ENCODE measurements at regions not wholly inside any gene's neighbourhood (a gene's known extent, or its start where the extent isn't known, plus 50 kb on each side); places are given as distances from the start of the nearest gene placed in this dataset.

DNA sequence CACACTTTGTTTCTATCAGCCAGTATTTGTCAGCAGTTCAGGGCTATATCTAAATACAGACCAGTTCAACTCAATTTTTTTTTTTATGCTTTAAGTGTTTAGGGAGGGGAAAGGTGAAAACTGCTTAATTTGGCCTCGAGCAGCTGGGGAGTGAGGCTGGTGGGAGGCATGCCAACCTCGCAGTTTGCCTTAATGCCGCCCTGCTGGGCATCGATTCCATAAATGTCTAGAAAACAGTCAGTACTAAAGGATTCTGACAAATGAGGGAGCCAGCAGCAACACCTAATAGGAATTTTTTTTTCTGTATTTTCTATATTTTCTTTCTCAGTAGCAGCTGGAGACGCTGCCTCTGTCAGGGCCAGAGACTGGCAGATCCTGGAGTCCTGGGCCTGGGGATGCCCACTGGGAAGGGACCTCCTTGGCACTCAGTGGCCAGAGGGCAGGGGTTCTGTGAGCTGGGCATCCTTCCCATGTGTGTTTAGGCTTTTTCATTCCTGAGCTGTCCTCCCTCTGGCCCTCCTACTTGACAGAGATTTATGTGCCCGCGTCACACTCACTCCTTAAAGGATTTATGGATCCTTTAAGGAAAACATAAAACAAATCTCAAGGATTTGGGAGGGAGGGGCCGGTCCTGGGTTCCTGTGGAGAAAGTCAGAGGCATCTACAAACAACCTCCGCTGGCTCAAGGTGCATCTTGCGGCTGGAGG is 117.8 kb downstream of the WNT5A start:
- TF ChIP-seq CTCF (IDR thresholded peaks at IDR 0.05; ENCODE audit: low read length), result no peak
- no peak for TF ChIP-seq EZH2 (IDR thresholded peaks at IDR 0.05; ENCODE audit: borderline replicate concordance, low read length)

Data from OCI-LY1 (cell line).